SU-DHL-6 (cell line): ENCODE measurements at regions not wholly inside any gene's neighbourhood (a gene's known extent, or its start where the extent isn't known, plus 50 kb on each side); places are given as distances from the start of the nearest gene placed in this dataset.

ENCODE experiments used
- H2AFZ ChIP-seq: fragments of 200-600 bp; sonication (generic); 2 replicates; pipeline ENCODE4 v1.6.1; 2014; ENCODE audit warnings: low read depth, mild to moderate bottlenecking, moderate library complexity, mixed read lengths, antibody characterized with exemption, low read length; ENCODE audit not compliant: severe bottlenecking
- H3F3A ChIP-seq: fragments of 200-600 bp; shearing (Covaris generic); 2 replicates; pipeline ENCODE4 v1.6.0; 2016; ENCODE audit warnings: antibody characterized with exemption, mild to moderate bottlenecking; ENCODE audit not compliant: insufficient read depth
- H3K27ac ChIP-seq: fragments of 200-600 bp; sonication (generic); 2 replicates; pipeline ENCODE4 v1.5.1; 2016; ENCODE audit warnings: low read depth, mild to moderate bottlenecking, low read length, moderate library complexity, mixed read lengths
- H3K27me3 ChIP-seq: fragments of 200-600 bp; sonication (generic), shearing (Covaris generic); 2 replicates; pipeline ENCODE4 v1.6.0; 2014; ENCODE audit warnings: mild to moderate bottlenecking, low read length
- H3K36me3 ChIP-seq: fragments of 200-600 bp; sonication (generic); 2 replicates; pipeline ENCODE4 v1.6.1; 2014; ENCODE audit warnings: mild to moderate bottlenecking, low read length, mixed read lengths
- H3K4me2 ChIP-seq: fragments of 300-600, 200-600 bp; shearing (Covaris generic), sonication (generic); 2 replicates; pipeline ENCODE4 v1.6.0; 2014; ENCODE audit warnings: low read length, low read depth, mild to moderate bottlenecking; ENCODE audit not compliant: poor library complexity, severe bottlenecking
- H3K4me3 ChIP-seq: fragments of 200-600 bp; sonication (generic); 2 replicates; pipeline ENCODE4 v1.5.1; 2014; ENCODE audit warnings: antibody characterized with exemption, low read length, mild to moderate bottlenecking, mixed read lengths; ENCODE audit not compliant: insufficient read depth, poor library complexity, severe bottlenecking
- H3K79me2 ChIP-seq: fragments of 200-600 bp; sonication (generic); 2 replicates; pipeline ENCODE4 v1.6.1; 2014; ENCODE audit warnings: mild to moderate bottlenecking, low read length, moderate library complexity; ENCODE audit not compliant: insufficient read depth
- H3K9ac ChIP-seq: fragments of 200-600 bp; sonication (generic); 2 replicates; pipeline ENCODE4 v1.7.0; 2014; ENCODE audit warnings: mild to moderate bottlenecking, low read length
- H3K9me2 ChIP-seq: fragments of 200-600 bp; sonication (generic); replicated peaks from 2 replicates; pipeline ENCODE4 v1.6.1; 2014; ENCODE audit warnings: low read length; ENCODE audit not compliant: insufficient read depth
- H3K9me3 ChIP-seq: fragments of 200-600 bp; sonication (generic); 2 replicates; pipeline ENCODE4 v1.6.1; 2014; ENCODE audit warnings: low read length, mixed read lengths; ENCODE audit not compliant: insufficient read depth
- H4K20me1 ChIP-seq: fragments of 200-600 bp; sonication (generic); 2 replicates; pipeline ENCODE4 v1.6.1; 2014; ENCODE audit warnings: low read depth, mild to moderate bottlenecking, antibody characterized with exemption, low read length, moderate library complexity, mixed read lengths
- EZH2phosphoT487 ChIP-seq: fragments of 200-600 bp; sonication (generic), shearing (Covaris generic); conservative IDR thresholded peaks from 2 replicates; pipeline ENCODE4 v1.6.1; 2018; ENCODE audit warnings: mild to moderate bottlenecking, antibody characterized with exemption, low read length, moderate library complexity, mixed read lengths
- TF ChIP-seq, protein P1 (sequence below): fragments of 200-600 bp; sonication (generic); IDR thresholded peaks from one replicate; pipeline ENCODE4 v1.5.1; 2017; ENCODE audit warnings: antibody characterized with exemption, mild to moderate bottlenecking, low read length, moderate library complexity; ENCODE audit not compliant: insufficient read depth, poor library complexity, severe bottlenecking

DNA sequence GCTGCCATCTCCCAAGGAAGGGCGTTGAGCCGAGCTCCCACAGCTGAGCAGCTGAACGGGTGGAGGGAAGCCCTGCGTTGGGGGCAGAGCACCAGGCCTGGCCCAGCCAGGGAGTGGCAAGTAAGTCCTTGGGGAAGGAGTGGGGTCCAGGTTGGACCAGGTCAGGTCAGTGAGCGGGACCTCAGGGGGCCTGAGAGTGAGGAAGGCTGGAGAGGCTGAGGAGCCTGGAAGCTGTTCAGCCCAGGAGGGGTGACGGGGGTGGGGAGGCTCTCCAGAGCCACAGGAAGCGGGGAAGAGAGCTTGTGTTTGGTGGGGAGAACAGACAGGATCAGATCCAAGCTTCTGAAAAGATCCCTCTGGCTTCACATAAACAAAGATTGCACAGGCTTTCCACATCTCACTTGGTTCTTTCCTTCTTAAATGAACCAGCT is 55.4 kb upstream of the ATP12A start:
- Histone ChIP-seq H3K4me3 (no peak overlapping the region), H3K9me3 (no peaks in the 10 kb centered on the region), H3K9ac (no peak overlapping the region), H3K9me2 (no peaks in the 10 kb centered on the region), H3K27me3 (no peaks in the 10 kb centered on the region), H3F3A (no peaks in the 10 kb centered on the region), H3K36me3 (no peaks in the 10 kb centered on the region), H3K79me2 (no peaks in the 10 kb centered on the region), H2AFZ (no peak overlapping the region), H4K20me1 (no peaks in the 10 kb centered on the region), H3K27ac (no peak overlapping the region), H3K4me2 (no peak overlapping the region)
- TF ChIP-seq, protein P1, sequence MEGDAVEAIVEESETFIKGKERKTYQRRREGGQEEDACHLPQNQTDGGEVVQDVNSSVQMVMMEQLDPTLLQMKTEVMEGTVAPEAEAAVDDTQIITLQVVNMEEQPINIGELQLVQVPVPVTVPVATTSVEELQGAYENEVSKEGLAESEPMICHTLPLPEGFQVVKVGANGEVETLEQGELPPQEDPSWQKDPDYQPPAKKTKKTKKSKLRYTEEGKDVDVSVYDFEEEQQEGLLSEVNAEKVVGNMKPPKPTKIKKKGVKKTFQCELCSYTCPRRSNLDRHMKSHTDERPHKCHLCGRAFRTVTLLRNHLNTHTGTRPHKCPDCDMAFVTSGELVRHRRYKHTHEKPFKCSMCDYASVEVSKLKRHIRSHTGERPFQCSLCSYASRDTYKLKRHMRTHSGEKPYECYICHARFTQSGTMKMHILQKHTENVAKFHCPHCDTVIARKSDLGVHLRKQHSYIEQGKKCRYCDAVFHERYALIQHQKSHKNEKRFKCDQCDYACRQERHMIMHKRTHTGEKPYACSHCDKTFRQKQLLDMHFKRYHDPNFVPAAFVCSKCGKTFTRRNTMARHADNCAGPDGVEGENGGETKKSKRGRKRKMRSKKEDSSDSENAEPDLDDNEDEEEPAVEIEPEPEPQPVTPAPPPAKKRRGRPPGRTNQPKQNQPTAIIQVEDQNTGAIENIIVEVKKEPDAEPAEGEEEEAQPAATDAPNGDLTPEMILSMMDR: no peak
- no peak for TF ChIP-seq EZH2phosphoT487

GRCh38 chr13:24625331-24625731 is 54.9 kb upstream of the ATP12A start:
- H3K27ac ChIP-seq: no peak overlapping the region
- no peaks in the 10 kb centered on the region for H3K27me3 ChIP-seq
- H3K9me2 ChIP-seq: no peaks in the 10 kb centered on the region
- H3K36me3 ChIP-seq: no peaks in the 10 kb centered on the region
- H3K4me2 ChIP-seq: no peak overlapping the region
- peak overlapping the region; percentile 32 for H2AFZ ChIP-seq
- TF ChIP-seq EZH2phosphoT487: no peak
- no peak overlapping the region for H3K9ac ChIP-seq
- no peaks in the 10 kb centered on the region for H4K20me1 ChIP-seq
- no peaks in the 10 kb centered on the region for H3K79me2 ChIP-seq
- no peaks in the 10 kb centered on the region for H3K9me3 ChIP-seq
- no peak overlapping the region for H3K4me3 ChIP-seq
- no peaks in the 10 kb centered on the region for H3F3A ChIP-seq

- H3K27ac ChIP-seq: no peak overlapping the region
- H3K4me2 ChIP-seq: no peak overlapping the region
- no peaks in the 10 kb centered on the region for H3K9me2 ChIP-seq
- H4K20me1 ChIP-seq: no peaks in the 10 kb centered on the region
- no peaks in the 10 kb centered on the region for H3K36me3 ChIP-seq
- no peak for TF ChIP-seq EZH2phosphoT487
- TF ChIP-seq, protein P1: no peak
- H3K9me3 ChIP-seq: no peaks in the 10 kb centered on the region
- H2AFZ ChIP-seq: peak overlapping the region; percentile 32
- H3F3A ChIP-seq: no peaks in the 10 kb centered on the region
- no peak overlapping the region for H3K9ac ChIP-seq
- H3K4me3 ChIP-seq: no peak overlapping the region
- no peaks in the 10 kb centered on the region for H3K79me2 ChIP-seq
- H3K27me3 ChIP-seq: no peaks in the 10 kb centered on the region
These were observed 54.0 kb upstream of the ATP12A start for GRCh38 chr13:24625870-24626849.
